Femur (tissue), 1 donor: ENCODE measurements at regions not wholly inside any gene's neighbourhood (a gene's known extent, or its start where the extent isn't known, plus 50 kb on each side); places are given as distances from the start of the nearest gene placed in this dataset.
A peak's percentile ranks its signal among the peaks of the same experiment; 100 is the strongest.

Experiments used
- DNase-seq: peaks from one replicate; pipeline ENCODE4 v3.0.0-alpha.2; 2017

- DNase-seq, result no peak
These were observed 55.8 kb downstream of the KCNE4 start for GRCh38 chr2:223107825-223108224.

GRCh38 chr2:223108351-223109050, 56.5 kb downstream of the KCNE4 start:
- peak; percentile 40 for DNase-seq

- DNase-seq, result no peak
These were observed 57.4 kb downstream of the KCNE4 start for GRCh38 chr2:223109341-223109740.

- DNase-seq, result no peak
These were observed 61.2 kb downstream of the KCNE4 start for GRCh38 chr2:223113161-223113560.

- no peak for DNase-seq
These were observed 62.2 kb downstream of the KCNE4 start for GRCh38 chr2:223114170-223114569.

GRCh38 chr2:223114917-223115316, 62.9 kb downstream of the KCNE4 start:
- DNase-seq, result no peak

- DNase-seq, result no peak
These were observed 65.5 kb downstream of the KCNE4 start for GRCh38 chr2:223117533-223117932.

GRCh38 chr2:223121283-223121682, 69.3 kb downstream of the KCNE4 start:
- no peak for DNase-seq

- peak; percentile 31 for DNase-seq
These were observed 70.8 kb downstream of the KCNE4 start for GRCh38 chr2:223122781-223123180.

GRCh38 chr2:223123855-223124610, 72.0 kb downstream of the KCNE4 start:
- peak; percentile 40 for DNase-seq

GRCh38 chr2:223141606-223142005, 89.6 kb downstream of the KCNE4 start:
- no peak for DNase-seq

- DNase-seq, result no peak
These were observed 90.1 kb downstream of the KCNE4 start for GRCh38 chr2:223142118-223142517.

- no peak for DNase-seq
These were observed 95.4 kb downstream of the KCNE4 start for GRCh38 chr2:223147431-223147830.

GRCh38 chr2:223148516-223148915, 96.5 kb downstream of the KCNE4 start:
- DNase-seq, result no peak

GRCh38 chr2:223155956-223156355, 104.0 kb downstream of the KCNE4 start:
- no peak for DNase-seq

- no peak for DNase-seq
These were observed 110.0 kb downstream of the KCNE4 start for GRCh38 chr2:223161873-223162458.

- DNase-seq, result no peak
These were observed 113.6 kb downstream of the KCNE4 start for GRCh38 chr2:223165423-223166214.

GRCh38 chr2:223166215-223166493, 114.2 kb downstream of the KCNE4 start:
- DNase-seq, result no peak

- no peak for DNase-seq
These were observed 115.1 kb downstream of the KCNE4 start for GRCh38 chr2:223166983-223167650.

GRCh38 chr2:223169830-223170605, 118.0 kb downstream of the KCNE4 start:
- DNase-seq, result no peak

- DNase-seq, result no peak
These were observed 125.0 kb downstream of the KCNE4 start for GRCh38 chr2:223176970-223177369.

GRCh38 chr2:223180463-223180862, 128.5 kb downstream of the KCNE4 start:
- DNase-seq, result no peak
